B cell (primary cell): ENCODE measurements at regions not wholly inside any gene's neighbourhood (a gene's known extent, or its start where the extent isn't known, plus 50 kb on each side); places are given as distances from the start of the nearest gene placed in this dataset.

Experiments
- ATAC-seq: fragments of 200-7000 bp; cut with Tn5 transposase; one replicate; pipeline ENCODE4 v1.10.0; 2021; ENCODE audit warnings: low read depth, mild to moderate bottlenecking, moderate number of reproducible peaks, moderate library complexity
- CTCF ChIA-PET: fragments of 350-600 bp; sonication (Branson Sonifier 250); formaldehyde crosslinking; loops from one replicate; lab custom pipeline; 2021; ENCODE audit warnings: antibody characterized with exemption, inconsistent platforms; lab: Charles Lee
- POLR2A ChIA-PET: fragments of 350-600 bp; sonication (Branson Sonifier 250); formaldehyde crosslinking; loops from one replicate; lab custom pipeline; 2021; ENCODE audit warnings: antibody characterized with exemption; lab: Charles Lee
- DNase-seq: peaks from one replicate; pipeline ENCODE4 v3.0.0; 2013
- H2AFZ ChIP-seq: 2 replicates; pipeline ENCODE4 v1.6.1; 2012; ENCODE audit warnings: mild to moderate bottlenecking, low read depth, low read length; ENCODE audit not compliant: insufficient read depth, poor library complexity, severe bottlenecking
- H3K27ac ChIP-seq, 2 donors: 1 replicate in 1 of 2; 2 replicates in 1 of 2; pipeline ENCODE4 v1.5.1; 2012 to 2013; ENCODE audit warnings: low read length in 2 of 2, mild to moderate bottlenecking in 2 of 2, moderate library complexity in 1 of 2
- H3K27me3 ChIP-seq, 4 experiments: fragments of 200-600 bp in 1 of 4; sonication (generic) in 1 of 4; replicated peaks in 1 of 4; 1 replicate in 2 of 4; 2 replicates in 2 of 4; pipeline versions ENCODE4 v1.6.1 to v1.7.0; 2013 to 2016; ENCODE audit warnings: low read length in 3 of 4, mild to moderate bottlenecking in 2 of 4, mixed read lengths in 1 of 4, moderate library complexity in 1 of 4; ENCODE audit not compliant: insufficient read depth in 4 of 4, control insufficient read depth in 3 of 4; ENCODE audit errors: control extremely low read depth in 1 of 4
- H3K36me3 ChIP-seq, 2 experiments: replicated peaks in 1 of 2; 1 replicate in 1 of 2; 2 replicates in 1 of 2; pipeline versions ENCODE4 v1.6.1 to v1.7.1; 2013; ENCODE audit warnings: low read length in 1 of 2; ENCODE audit not compliant: insufficient read depth in 2 of 2, control insufficient read depth in 1 of 2; ENCODE audit errors: control extremely low read depth in 1 of 2, extremely low read depth in 1 of 2
- H3K4me1 ChIP-seq, 2 donors: fragments of 200-600 bp in 1 of 2; sonication (generic) in 1 of 2; 1 replicate in 1 of 2; 2 replicates in 1 of 2; pipeline versions ENCODE4 v1.5.1 to v1.6.1; 2013 to 2017; ENCODE audit warnings: low read length in 2 of 2; ENCODE audit not compliant: control insufficient read depth in 2 of 2, insufficient read depth in 2 of 2
- H3K4me2 ChIP-seq: replicated peaks from 2 replicates; pipeline ENCODE3; 2012; ENCODE audit warnings: mild to moderate bottlenecking, low read depth, low read length; ENCODE audit not compliant: poor library complexity, severe bottlenecking
- H3K4me3 ChIP-seq, 5 experiments: fragments of 200-600 bp in 1 of 5; sonication (generic) in 1 of 5; 1 replicate in 3 of 5; 2 replicates in 2 of 5; pipeline versions ENCODE4 v1.5.1 to v1.7.0; 2011 to 2016; ENCODE audit warnings: low read length in 4 of 5, mild to moderate bottlenecking in 4 of 5, low read depth in 2 of 5, control low read depth in 1 of 5, moderate library complexity in 1 of 5; ENCODE audit not compliant: insufficient read depth in 1 of 5; ENCODE audit errors: control extremely low read depth in 1 of 5, extremely low read depth in 1 of 5
- H3K79me2 ChIP-seq: fragments of 200-600 bp; sonication (generic); one replicate; pipeline ENCODE4 v1.6.0; 2016; ENCODE audit warnings: low read length; ENCODE audit not compliant: control insufficient read depth, insufficient read depth
- H3K9ac ChIP-seq: fragments of 200-600 bp; sonication (generic); 2 replicates; pipeline ENCODE4 v1.6.1; 2017; ENCODE audit warnings: mild to moderate bottlenecking, low read length, moderate library complexity
- H3K9me3 ChIP-seq, 3 donors: one replicate each; pipeline versions ENCODE4 v1.6.1 to v1.7.1; 2013; ENCODE audit warnings: low read length in 2 of 3; ENCODE audit not compliant: control insufficient read depth in 2 of 3, insufficient read depth in 1 of 3; ENCODE audit errors: control extremely low read depth in 1 of 3
- H4K20me1 ChIP-seq: 2 replicates; pipeline ENCODE4 v1.6.0; 2012; ENCODE audit warnings: mild to moderate bottlenecking, low read length; ENCODE audit not compliant: insufficient read depth, control insufficient read depth, poor library complexity, severe bottlenecking
- H3K27ac Mint-ChIP-seq: one replicate; pipeline ENCODE4 v1.8.0; 2021; ENCODE audit warnings: mixed read lengths
- H3K27me3 Mint-ChIP-seq: one replicate; pipeline ENCODE4 v1.8.0; 2021; ENCODE audit warnings: mixed read lengths
- H3K4me1 Mint-ChIP-seq: one replicate; pipeline ENCODE4 v1.8.0; 2021; ENCODE audit warnings: mixed read lengths
- H3K4me3 Mint-ChIP-seq: one replicate; pipeline ENCODE4 v1.8.0; 2021; ENCODE audit warnings: mixed read lengths
- H3K9me3 Mint-ChIP-seq: one replicate; pipeline ENCODE4 v1.8.0; 2022; ENCODE audit warnings: mixed read lengths; ENCODE audit not compliant: insufficient read depth
- CTCF ChIP-seq: fragments of 200-600 bp; IDR thresholded peaks from one replicate; pipeline ENCODE4 v1.8.0; 2022; ENCODE audit warnings: antibody characterized with exemption, mild to moderate bottlenecking
- EZH2 ChIP-seq: IDR thresholded peaks from 2 replicates; pipeline ENCODE4 v1.6.1; 2012; ENCODE audit warnings: borderline replicate concordance, low read depth, mild to moderate bottlenecking, moderate library complexity, low read length; ENCODE audit not compliant: insufficient read depth, poor library complexity, severe bottlenecking
- WGBS: methylation state at CpG from one replicate; pipeline ENCODE4 v1.1.5; 2013; ENCODE audit warnings: missing lambda C conversion rate; ENCODE audit not compliant: insufficient coverage; 5-methylcytosine and 5-hydroxymethylcytosine counted together
- intact Hi-C: fragments of 100-400 bp; cut with micrococcal nuclease; formaldehyde crosslinking; loops from one replicate; pipeline ENCODE4 v1.10.0; 2022

- H3K79me2 ChIP-seq: no peaks in the 10 kb centered on the region
- no peak overlapping the region for H2AFZ ChIP-seq
- H3K27me3 ChIP-seq: no peaks in the 10 kb centered on the region
- H3K4me3 Mint-ChIP-seq: no peak overlapping the region
- intact Hi-C loops: no loop called here
- ATAC-seq (no peak), DNase-seq (no peak)
- no peaks in the 10 kb centered on the region for H3K9me3 Mint-ChIP-seq
- H3K4me1 Mint-ChIP-seq: no peaks in the 10 kb centered on the region
- no peaks in the 10 kb centered on the region for H4K20me1 ChIP-seq
- H3K36me3 ChIP-seq: no peaks in the 10 kb centered on the region
- no peak overlapping the region for H3K4me3 ChIP-seq
- no peak overlapping the region for H3K27ac ChIP-seq
- no CpG with 5 or more reads among the region's 4 CpGs for WGBS
- POLR2A ChIA-PET: no interaction called here
- no peaks in the 10 kb centered on the region for H3K4me1 ChIP-seq
- no peak overlapping the region for H3K27ac Mint-ChIP-seq
- H3K27me3 Mint-ChIP-seq: no peaks in the 10 kb centered on the region
- H3K4me2 ChIP-seq: no peak overlapping the region
- TF ChIP-seq CTCF (no peak), EZH2 (no peak)
- H3K9me3 ChIP-seq: peaks cover 0 to 1% (median 0%) of the 10 kb centered on the region in 3 donors
- H3K9ac ChIP-seq: no peak overlapping the region
- CTCF ChIA-PET: no interaction called here
These were observed 378.7 kb downstream of the METTL4 start for GRCh38 chr18:2192562-2192961.

GRCh38 chr18:2197946-2198345 lies 373.4 kb downstream of the METTL4 start:
- Mint-ChIP-seq H3K4me1 (no peaks in the 10 kb centered on the region), H3K27me3 (no peaks in the 10 kb centered on the region), H3K27ac (no peak overlapping the region), H3K4me3 (no peak overlapping the region), H3K9me3 (no peaks in the 10 kb centered on the region)
- H3K27ac ChIP-seq: no peak overlapping the region
- no peaks in the 10 kb centered on the region for H4K20me1 ChIP-seq
- H3K27me3 ChIP-seq: no peaks in the 10 kb centered on the region
- no peak for ATAC-seq
- H3K4me2 ChIP-seq: no peak overlapping the region
- no peak overlapping the region for H2AFZ ChIP-seq
- ChIA-PET POLR2A (no interaction called here), CTCF (no interaction called here)
- H3K4me3 ChIP-seq: no peak overlapping the region
- intact Hi-C loops: no loop called here
- no peak overlapping the region for H3K9ac ChIP-seq
- no peaks in the 10 kb centered on the region for H3K9me3 ChIP-seq
- no peak for TF ChIP-seq CTCF
- no peak for TF ChIP-seq EZH2
- no peaks in the 10 kb centered on the region for H3K79me2 ChIP-seq
- WGBS: 38% methylated on average over 2 of the region's 4 CpGs
- no peaks in the 10 kb centered on the region for H3K4me1 ChIP-seq
- no peaks in the 10 kb centered on the region for H3K36me3 ChIP-seq
- no peak for DNase-seq
